CD14-positive monocyte (primary cell): ENCODE measurements at regions not wholly inside any gene's neighbourhood (a gene's known extent, or its start where the extent isn't known, plus 50 kb on each side); places are given as distances from the start of the nearest gene placed in this dataset.

ENCODE experiments used
- DNase-seq, 3 donors: peaks; one replicate each; pipeline ENCODE4 v3.0.0-alpha.2; 2011 to 2022
- H2AFZ ChIP-seq: 2 replicates; pipeline ENCODE4 v1.6.0; 2012; ENCODE audit warnings: mild to moderate bottlenecking, low read depth, low read length, inconsistent platforms; ENCODE audit not compliant: insufficient read depth, poor library complexity, severe bottlenecking
- H3K27ac ChIP-seq, 2 donors: 1 replicate in 1 of 2; 2 replicates in 1 of 2; pipeline ENCODE4 v1.5.1; 2012 to 2013; ENCODE audit warnings: low read length in 2 of 2, control low read depth in 1 of 2, inconsistent platforms in 1 of 2, low read depth in 1 of 2, mild to moderate bottlenecking in 1 of 2
- H3K27me3 ChIP-seq, 2 donors: one replicate each; pipeline versions ENCODE4 v1.6.0 to v1.6.1; 2011 to 2013; ENCODE audit warnings: low read length in 2 of 2; ENCODE audit not compliant: control insufficient read depth in 2 of 2, insufficient read depth in 2 of 2
- H3K36me3 ChIP-seq, 2 donors: replicated peaks in 1 of 2; 1 replicate in 1 of 2; 2 replicates in 1 of 2; pipeline versions ENCODE4 v1.5.1 to v1.6.1; 2012 to 2013; ENCODE audit warnings: low read length in 2 of 2, control low read depth in 1 of 2, inconsistent platforms in 1 of 2, mild to moderate bottlenecking in 1 of 2; ENCODE audit not compliant: insufficient read depth in 2 of 2, control insufficient read depth in 1 of 2
- H3K4me1 ChIP-seq, 2 donors: 1 replicate in 1 of 2; 2 replicates in 1 of 2; pipeline versions ENCODE4 v1.5.1 to v1.6.1; 2012 to 2013; ENCODE audit warnings: low read length in 2 of 2, control low read depth in 1 of 2, inconsistent platforms in 1 of 2, mild to moderate bottlenecking in 1 of 2, moderate library complexity in 1 of 2; ENCODE audit not compliant: insufficient read depth in 2 of 2, control insufficient read depth in 1 of 2
- H3K4me2 ChIP-seq: replicated peaks from 2 replicates; pipeline ENCODE3; 2012; ENCODE audit warnings: low read length, moderate library complexity, mild to moderate bottlenecking; ENCODE audit not compliant: poor library complexity, severe bottlenecking; ENCODE audit errors: extremely low read depth
- H3K4me3 ChIP-seq, 3 experiments: fragments of 200-600 bp in 1 of 3; sonication (generic) in 1 of 3; replicated peaks in 1 of 3; 1 replicate in 2 of 3; 2 replicates in 1 of 3; pipeline ENCODE4 v1.5.1; 2011 to 2013; ENCODE audit warnings: low read length in 3 of 3, mild to moderate bottlenecking in 3 of 3, control low read depth in 2 of 3, low read depth in 2 of 3, inconsistent platforms in 1 of 3, moderate library complexity in 1 of 3
- H3K79me2 ChIP-seq: 2 replicates; pipeline ENCODE4 v1.6.0; 2012; ENCODE audit warnings: mild to moderate bottlenecking, control low read depth, inconsistent platforms, low read length, moderate library complexity; ENCODE audit not compliant: insufficient read depth
- H3K9ac ChIP-seq: 2 replicates; pipeline ENCODE4 v1.6.0; 2017; ENCODE audit warnings: low read length, mild to moderate bottlenecking; ENCODE audit not compliant: insufficient read depth, poor library complexity, severe bottlenecking
- H3K9me3 ChIP-seq, 2 donors: replicated peaks in 1 of 2; 1 replicate in 1 of 2; 2 replicates in 1 of 2; pipeline versions ENCODE4 v1.5.1 to v1.6.1; 2012 to 2013; ENCODE audit warnings: low read length in 2 of 2, control low read depth in 1 of 2; ENCODE audit not compliant: control insufficient read depth in 1 of 2, insufficient read depth in 1 of 2
- H4K20me1 ChIP-seq: 2 replicates; pipeline ENCODE4 v1.6.0; 2012; ENCODE audit warnings: mild to moderate bottlenecking, low read length, control low read depth, moderate library complexity; ENCODE audit not compliant: insufficient read depth
- H3K27ac Mint-ChIP-seq, 7 donors: one replicate each; pipeline ENCODE4 v1.8.0; 2020; ENCODE audit warnings: mild to moderate bottlenecking in 7 of 7, mixed read lengths in 7 of 7, moderate library complexity in 6 of 7, inconsistent platforms in 2 of 7
- H3K27me3 Mint-ChIP-seq, 3 donors: one replicate each; pipeline ENCODE4 v1.8.0; 2021 to 2022; ENCODE audit warnings: low read depth in 3 of 3, mild to moderate bottlenecking in 3 of 3, mixed read lengths in 3 of 3, moderate library complexity in 3 of 3, inconsistent platforms in 1 of 3
- H3K36me3 Mint-ChIP-seq, 2 donors: one replicate each; pipeline ENCODE4 v1.8.0; 2020; ENCODE audit warnings: mixed read lengths in 2 of 2, inconsistent platforms in 1 of 2, mild to moderate bottlenecking in 1 of 2
- H3K4me1 Mint-ChIP-seq: one replicate; pipeline ENCODE4 v1.8.0; 2020; ENCODE audit warnings: mild to moderate bottlenecking, mixed read lengths
- H3K4me3 Mint-ChIP-seq, 2 donors: one replicate each; pipeline ENCODE4 v1.8.0; 2020; ENCODE audit warnings: mild to moderate bottlenecking in 2 of 2, mixed read lengths in 2 of 2, moderate library complexity in 1 of 2
- H3K9me3 Mint-ChIP-seq, 7 donors: one replicate each; pipeline ENCODE4 v1.8.0; 2020 to 2022; ENCODE audit warnings: mixed read lengths in 7 of 7, mild to moderate bottlenecking in 6 of 7, moderate library complexity in 6 of 7, inconsistent platforms in 2 of 7
- CTCF ChIP-seq: fragments of 200-600 bp; IDR thresholded peaks from one replicate; pipeline ENCODE4 v1.8.0; 2022; ENCODE audit warnings: antibody characterized with exemption, mild to moderate bottlenecking
- WGBS: methylation state at CpG from one replicate; pipeline ENCODE4 v1.1.5; 2013; ENCODE audit warnings: missing lambda C conversion rate; ENCODE audit not compliant: insufficient coverage; 5-methylcytosine and 5-hydroxymethylcytosine counted together
- intact Hi-C, 2 donors: fragments of 100-400 bp; cut with micrococcal nuclease; formaldehyde crosslinking; loops; one replicate each; pipeline versions ENCODE4 v1.15.0 to v1.15.1; 2023

GRCh38 chr19:30152510-30153291 is 210.7 kb downstream of the URI1 start:
- no peaks in the 10 kb centered on the region for H3K4me1 Mint-ChIP-seq
- no peaks in the 10 kb centered on the region for H3K4me1 ChIP-seq
- no peak overlapping the region for H3K27ac Mint-ChIP-seq
- H2AFZ ChIP-seq: no peak overlapping the region
- WGBS: 93% methylated on average over 9 of the region's 10 CpGs
- H3K4me2 ChIP-seq: no peak overlapping the region
- peaks cover 0 to 3% (median 0%) of the 10 kb centered on the region in 7 donors for H3K9me3 Mint-ChIP-seq
- no peak overlapping the region for H3K4me3 ChIP-seq
- H3K9me3 ChIP-seq: no peaks in the 10 kb centered on the region
- intact Hi-C loops: no loop called here
- peaks cover 2 to 7% (median 4%) of the 10 kb centered on the region in 3 donors for H3K27me3 Mint-ChIP-seq
- H3K27ac ChIP-seq: no peak overlapping the region
- no peaks in the 10 kb centered on the region for H3K27me3 ChIP-seq
- H3K79me2 ChIP-seq: no peaks in the 10 kb centered on the region
- no peaks in the 10 kb centered on the region for H3K36me3 Mint-ChIP-seq
- no peaks in the 10 kb centered on the region for H3K36me3 ChIP-seq
- TF ChIP-seq CTCF: no peak
- H4K20me1 ChIP-seq: no peaks in the 10 kb centered on the region
- DNase-seq: no peak
- H3K4me3 Mint-ChIP-seq: no peak overlapping the region
- no peak overlapping the region for H3K9ac ChIP-seq

GRCh38 chr19:30153326-30154210 is 211.5 kb downstream of the URI1 start:
- intact Hi-C loops: no loop called here
- Mint-ChIP-seq H3K27me3 (peaks cover 2 to 7% (median 4%) of the 10 kb centered on the region in 3 donors), H3K27ac (no peak overlapping the region), H3K9me3 (peaks cover 0 to 6% (median 0%) of the 10 kb centered on the region in 7 donors), H3K36me3 (no peaks in the 10 kb centered on the region), H3K4me3 (no peak overlapping the region), H3K4me1 (no peaks in the 10 kb centered on the region)
- Histone ChIP-seq H3K27me3 (no peaks in the 10 kb centered on the region), H3K36me3 (no peaks in the 10 kb centered on the region), H2AFZ (no peak overlapping the region), H3K27ac (no peak overlapping the region), H3K4me2 (no peak overlapping the region), H3K9me3 (no peaks in the 10 kb centered on the region), H4K20me1 (no peaks in the 10 kb centered on the region), H3K9ac (no peak overlapping the region), H3K4me1 (no peaks in the 10 kb centered on the region), H3K79me2 (no peaks in the 10 kb centered on the region), H3K4me3 (no peak overlapping the region)
- WGBS: 71% methylated on average over 3 of the region's 18 CpGs
- no peak for DNase-seq
- TF ChIP-seq CTCF: no peak
